Stomach (tissue), 8 donors: ENCODE measurements at regions not wholly inside any gene's neighbourhood (a gene's known extent, or its start where the extent isn't known, plus 50 kb on each side); places are given as distances from the start of the nearest gene placed in this dataset.

Experiments used
- DNase-seq, 2 donors: peaks; one replicate each; pipeline versions ENCODE4 v3.0.0 to v3.0.0-alpha.2; 2013 to 2019
- H3K27ac ChIP-seq, 5 donors: fragments of 200-600 bp in 4 of 5; sonication (generic) in 4 of 5; one replicate each; pipeline ENCODE4 v1.5.1; 2013 to 2019; ENCODE audit warnings: mild to moderate bottlenecking in 1 of 5, moderate library complexity in 1 of 5
- H3K27me3 ChIP-seq, 3 donors: fragments of 200-600 bp; sonication (generic); one replicate each; pipeline ENCODE4 v1.5.1; 2017 to 2019; ENCODE audit warnings: mixed run types in 1 of 3
- H3K36me3 ChIP-seq, 4 donors: fragments of 200-600 bp; sonication (generic); 1 replicate in 3 of 4; 2 replicates in 1 of 4; pipeline ENCODE4 v1.5.1; 2016 to 2019
- H3K4me1 ChIP-seq, 4 donors: fragments of 200-600 bp; sonication (generic); one replicate each; pipeline ENCODE4 v1.5.1; 2016 to 2019
- H3K4me3 ChIP-seq, 4 donors: fragments of 200-600 bp; sonication (generic) in 3 of 4; one replicate each; pipeline ENCODE4 v1.5.1; 2016 to 2019; ENCODE audit warnings: mild to moderate bottlenecking in 1 of 4
- H3K9me3 ChIP-seq, 4 donors: fragments of 200-600 bp; sonication (generic); one replicate each; pipeline ENCODE4 v1.5.1; 2016 to 2019
- EP300 ChIP-seq: sonication (generic); formaldehyde crosslinking; IDR thresholded peaks from one replicate; pipeline ENCODE4 v1.6.1; 2017; ENCODE audit warnings: antibody characterized with exemption
- POLR2A ChIP-seq, 4 donors: fragments of 450-650 bp; IDR thresholded peaks; one replicate each; pipeline ENCODE4 v1.6.1; 2016; ENCODE audit warnings: antibody characterized with exemption in 4 of 4, control low read depth in 2 of 4, mild to moderate bottlenecking in 1 of 4, moderate library complexity in 1 of 4
- POLR2AphosphoS5 ChIP-seq, 3 donors: sonication (generic); formaldehyde crosslinking; IDR thresholded peaks; one replicate each; pipeline ENCODE4 v1.6.1; 2016; ENCODE audit warnings: antibody characterized with exemption in 3 of 3
- WGBS, 5 donors: extraction: QIAGEN DNeasy Blood & Tissue Kit in 3 of 5; methylation state at CpG; one replicate each; pipeline versions ENCODE4 v1.1.5 to v1.1.7; 2013 to 2018; 5-methylcytosine and 5-hydroxymethylcytosine counted together
- intact Hi-C: fragments of 100-400 bp; cut with DNase I; formaldehyde crosslinking; loops from one replicate; pipeline ENCODE4 v1.15.1; 2023; ENCODE audit warnings: low total_unique reads
- TF ChIP-seq, protein P1 (sequence below), 7 experiments: fragments of 450-650 bp in 4 of 7; fragments of 200-600 bp in 3 of 7; sonication (generic) in 3 of 7; IDR thresholded peaks; one replicate each; pipeline ENCODE4 v1.5.1; 2016 to 2019; ENCODE audit warnings: antibody characterized with exemption in 7 of 7, control low read depth in 2 of 7, mild to moderate bottlenecking in 1 of 7
- donor health status: healthy with polysubstance abuse.
- donor health status: Bipolar disorder and iron deficiency.
- donor health status: healthy.

DNA sequence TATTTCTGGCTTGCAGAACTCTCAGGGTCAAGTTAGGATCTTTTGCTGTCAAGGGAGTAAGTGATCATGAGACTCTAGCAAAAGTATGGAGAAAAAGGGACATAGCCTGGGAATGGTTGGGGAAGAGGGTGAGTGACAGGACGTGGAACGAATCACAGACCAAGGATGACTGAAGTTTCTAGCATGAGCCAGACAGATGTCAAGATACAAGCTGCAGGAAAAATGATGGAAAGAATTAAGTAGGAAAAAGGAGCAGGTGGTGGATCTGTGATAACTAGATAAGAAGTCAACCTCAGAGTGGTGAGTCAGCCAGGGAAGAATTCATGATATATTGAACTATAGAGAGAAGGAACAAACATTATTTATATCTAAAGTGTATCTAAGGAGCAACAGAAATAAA, 159.8 kb upstream of the SYNDIG1 start:
- H3K4me1 ChIP-seq, result no peaks in the 10 kb centered on the region
- H3K36me3 ChIP-seq, result no peaks in the 10 kb centered on the region
- H3K4me3 ChIP-seq, result no peak overlapping the region
- H3K27me3 ChIP-seq, result no peaks in the 10 kb centered on the region
- H3K9me3 ChIP-seq, result no peaks in the 10 kb centered on the region
- intact Hi-C loops, result no loop called here
- WGBS, 5 donors, result 76 to 79% (median 78%) methylated on average over 2 of the region's 2 CpGs
- no peak overlapping the region for H3K27ac ChIP-seq
- TF ChIP-seq EP300 (no peak), POLR2A (IDR thresholded peaks at IDR 0.05) (no peak), POLR2AphosphoS5 (IDR thresholded peaks at IDR 0.05) (no peak)
- TF ChIP-seq, protein P1, sequence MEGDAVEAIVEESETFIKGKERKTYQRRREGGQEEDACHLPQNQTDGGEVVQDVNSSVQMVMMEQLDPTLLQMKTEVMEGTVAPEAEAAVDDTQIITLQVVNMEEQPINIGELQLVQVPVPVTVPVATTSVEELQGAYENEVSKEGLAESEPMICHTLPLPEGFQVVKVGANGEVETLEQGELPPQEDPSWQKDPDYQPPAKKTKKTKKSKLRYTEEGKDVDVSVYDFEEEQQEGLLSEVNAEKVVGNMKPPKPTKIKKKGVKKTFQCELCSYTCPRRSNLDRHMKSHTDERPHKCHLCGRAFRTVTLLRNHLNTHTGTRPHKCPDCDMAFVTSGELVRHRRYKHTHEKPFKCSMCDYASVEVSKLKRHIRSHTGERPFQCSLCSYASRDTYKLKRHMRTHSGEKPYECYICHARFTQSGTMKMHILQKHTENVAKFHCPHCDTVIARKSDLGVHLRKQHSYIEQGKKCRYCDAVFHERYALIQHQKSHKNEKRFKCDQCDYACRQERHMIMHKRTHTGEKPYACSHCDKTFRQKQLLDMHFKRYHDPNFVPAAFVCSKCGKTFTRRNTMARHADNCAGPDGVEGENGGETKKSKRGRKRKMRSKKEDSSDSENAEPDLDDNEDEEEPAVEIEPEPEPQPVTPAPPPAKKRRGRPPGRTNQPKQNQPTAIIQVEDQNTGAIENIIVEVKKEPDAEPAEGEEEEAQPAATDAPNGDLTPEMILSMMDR (IDR thresholded peaks at IDR 0.05), result no peak
- no peak for DNase-seq

DNA sequence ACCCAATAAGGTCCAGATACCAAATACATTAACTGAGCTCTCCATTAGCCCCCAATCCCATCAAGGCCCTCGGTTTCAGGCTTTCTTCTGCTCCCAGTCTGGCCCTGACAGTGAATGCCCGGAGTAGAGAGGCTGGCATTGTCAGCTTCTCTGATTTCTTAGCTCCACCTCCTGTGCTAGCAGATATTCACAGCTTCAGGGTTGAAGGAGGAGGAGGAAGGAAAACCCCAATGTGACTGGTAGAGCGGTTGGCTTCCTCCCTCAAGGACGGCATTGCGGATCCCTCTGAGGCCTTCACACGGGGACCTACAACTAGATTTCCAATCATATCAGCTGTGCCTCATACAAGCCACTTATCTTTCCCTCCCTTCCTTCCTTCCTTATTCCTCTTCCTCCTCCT, 164.1 kb upstream of the SYNDIG1 start:
- no peak overlapping the region for H3K4me3 ChIP-seq
- no peaks in the 10 kb centered on the region for H3K4me1 ChIP-seq
- no peaks in the 10 kb centered on the region for H3K36me3 ChIP-seq
- H3K27me3 ChIP-seq, result peaks cover 0 to 10% (median 0%) of the 10 kb centered on the region in 3 donors
- TF ChIP-seq POLR2AphosphoS5 (IDR thresholded peaks at IDR 0.05), result no peak
- TF ChIP-seq EP300, result no peak
- no peak for TF ChIP-seq POLR2A (IDR thresholded peaks at IDR 0.05)
- TF ChIP-seq, protein P1 (IDR thresholded peaks at IDR 0.05), result no peak
- H3K27ac ChIP-seq, result no peak overlapping the region
- H3K9me3 ChIP-seq, result no peaks in the 10 kb centered on the region
- peak in 1 of 2 donors; percentile 7 for DNase-seq
- 44 to 63% (median 59%) methylated on average over 6 of the region's 6 CpGs for WGBS, 5 donors
- intact Hi-C loops, result no loop called here

DNA sequence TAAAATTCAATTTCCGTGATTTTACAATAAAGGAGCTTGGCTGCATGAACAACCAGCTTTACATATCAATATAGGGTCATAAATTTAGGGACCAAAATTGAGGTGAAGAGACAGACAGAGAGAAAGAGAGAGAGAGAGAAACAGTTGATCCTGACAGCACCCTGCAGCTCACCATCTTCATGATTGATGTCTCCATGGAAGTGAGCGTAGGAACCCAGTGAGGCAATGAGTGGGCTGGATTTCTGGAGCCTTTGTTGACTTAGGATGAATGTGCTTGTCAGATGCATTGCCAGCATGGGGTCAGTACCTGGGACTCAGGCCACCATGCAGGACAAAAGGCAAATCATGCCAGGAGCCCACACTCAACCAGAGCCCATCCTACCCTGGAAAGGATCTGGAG, 165.1 kb upstream of the SYNDIG1 start:
- no peaks in the 10 kb centered on the region for H3K4me1 ChIP-seq
- peaks cover 0 to 10% (median 0%) of the 10 kb centered on the region in 3 donors for H3K27me3 ChIP-seq
- H3K9me3 ChIP-seq, result no peaks in the 10 kb centered on the region
- WGBS, 5 donors, result 80 to 92% (median 89%) methylated on average over 2 of the region's 2 CpGs
- TF ChIP-seq, protein P1 (IDR thresholded peaks at IDR 0.05), result no peak
- TF ChIP-seq EP300 (no peak), POLR2AphosphoS5 (IDR thresholded peaks at IDR 0.05) (no peak), POLR2A (IDR thresholded peaks at IDR 0.05) (no peak)
- H3K36me3 ChIP-seq, result no peaks in the 10 kb centered on the region
- intact Hi-C loops, result no loop called here
- DNase-seq, result no peak
- H3K4me3 ChIP-seq, result no peak overlapping the region
- no peak overlapping the region for H3K27ac ChIP-seq

DNA sequence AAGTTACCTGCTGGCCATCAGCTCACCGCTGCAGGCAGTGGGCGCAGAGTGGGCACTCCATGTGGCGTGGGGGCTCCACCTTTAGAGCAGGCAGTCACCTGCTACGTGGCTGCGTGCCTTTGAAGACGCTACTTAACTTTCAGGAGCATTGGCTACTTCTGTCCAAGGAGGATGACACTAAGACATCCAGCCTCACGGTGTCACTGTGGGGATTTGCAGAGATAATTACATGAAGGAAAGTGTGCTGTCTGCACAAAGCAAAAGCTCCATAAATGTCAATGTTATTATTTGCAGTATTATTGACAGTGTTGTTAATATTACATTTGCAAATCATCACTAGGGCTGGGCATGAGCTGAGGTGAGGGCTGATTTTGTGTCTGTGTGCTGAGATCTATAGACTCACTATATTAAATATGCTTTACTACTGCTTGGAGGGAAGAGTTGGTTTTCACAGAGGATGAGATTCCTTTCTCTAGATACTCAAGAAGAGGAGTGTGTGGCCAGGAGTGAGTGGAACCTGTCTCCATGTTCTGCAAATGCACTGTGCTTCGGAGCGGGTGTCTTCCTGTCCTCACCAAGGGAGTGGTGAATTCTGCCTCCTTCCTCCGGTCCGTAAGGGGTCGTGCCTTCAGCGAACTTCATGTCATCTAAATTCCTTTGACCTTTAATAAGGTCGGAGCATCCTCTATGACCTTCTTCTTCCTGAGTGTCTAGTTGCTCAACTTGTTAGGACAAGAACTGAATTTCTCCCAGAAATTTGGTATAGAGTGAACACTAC, 165.8 kb upstream of the SYNDIG1 start:
- Histone ChIP-seq H3K27ac (no peak overlapping the region), H3K27me3 (peaks cover 0 to 10% (median 0%) of the 10 kb centered on the region in 3 donors), H3K4me1 (no peaks in the 10 kb centered on the region), H3K36me3 (no peaks in the 10 kb centered on the region), H3K9me3 (no peaks in the 10 kb centered on the region), H3K4me3 (no peak overlapping the region)
- intact Hi-C loops, result no loop called here
- TF ChIP-seq POLR2AphosphoS5 (IDR thresholded peaks at IDR 0.05) (no peak), POLR2A (IDR thresholded peaks at IDR 0.05) (no peak)
- WGBS, 5 donors, result 77 to 87% (median 83%) methylated on average over 14 of the region's 14 CpGs
- DNase-seq, result peak in 1 of 2 donors; percentile 20

DNA sequence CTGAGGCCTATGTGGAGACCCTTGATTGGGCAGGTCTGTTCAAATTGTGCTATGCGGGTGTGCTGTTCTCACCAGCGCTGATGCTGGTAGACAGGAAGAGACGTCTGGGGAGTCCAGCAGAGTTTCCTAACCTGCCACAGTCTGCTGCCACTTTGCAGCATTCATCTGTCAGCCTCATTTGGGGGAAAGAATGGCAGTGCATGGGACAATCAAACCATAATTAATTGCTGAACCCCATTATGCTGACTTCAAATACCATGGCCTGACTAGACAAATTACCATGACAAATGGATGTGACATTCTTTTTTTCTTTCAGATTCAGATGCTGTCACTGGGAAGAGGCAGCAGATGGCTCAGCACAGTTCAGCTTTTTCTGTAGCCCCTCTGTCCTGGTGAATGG, 171.4 kb upstream of the SYNDIG1 start:
- Histone ChIP-seq H3K27ac (no peak overlapping the region), H3K4me1 (no peaks in the 10 kb centered on the region), H3K27me3 (peaks cover 0 to 6% (median 0%) of the 10 kb centered on the region in 3 donors), H3K36me3 (no peaks in the 10 kb centered on the region), H3K9me3 (no peaks in the 10 kb centered on the region), H3K4me3 (no peak overlapping the region)
- intact Hi-C loops, result no loop called here
- DNase-seq, result no peak
- TF ChIP-seq POLR2A (IDR thresholded peaks at IDR 0.05) (no peak), POLR2AphosphoS5 (IDR thresholded peaks at IDR 0.05) (no peak), EP300 (no peak)
- TF ChIP-seq, protein P1 (IDR thresholded peaks at IDR 0.05), result no peak
- WGBS, 5 donors, result 81 to 92% (median 87%) methylated on average over 3 of the region's 3 CpGs
